ENCODE measurements at regions not wholly inside any gene's neighbourhood (a gene's known extent, or its start where the extent isn't known, plus 50 kb on each side); places are given as distances from the start of the nearest gene placed in this dataset.

DNA sequence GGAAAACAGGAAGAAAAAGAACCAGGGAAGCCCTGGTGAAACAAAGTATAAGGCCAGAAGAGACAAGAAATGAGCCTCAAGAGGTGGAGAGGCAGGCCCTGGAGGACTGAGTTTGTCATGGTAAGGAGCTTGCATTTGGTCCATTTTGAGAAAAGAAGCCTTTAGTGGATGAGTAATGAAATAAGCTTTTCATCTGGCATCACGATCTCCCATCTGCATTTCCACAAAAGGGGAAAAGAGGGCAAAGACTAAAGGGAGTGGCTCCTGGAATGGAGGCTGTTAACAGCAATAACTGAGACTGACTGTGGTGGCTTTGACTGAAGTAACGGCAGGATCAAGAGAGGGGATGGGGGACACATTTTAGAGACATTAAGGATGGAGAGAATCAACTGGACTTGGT is 148.8 kb upstream of the NBEA start:
- TF ChIP-seq, protein P1, sequence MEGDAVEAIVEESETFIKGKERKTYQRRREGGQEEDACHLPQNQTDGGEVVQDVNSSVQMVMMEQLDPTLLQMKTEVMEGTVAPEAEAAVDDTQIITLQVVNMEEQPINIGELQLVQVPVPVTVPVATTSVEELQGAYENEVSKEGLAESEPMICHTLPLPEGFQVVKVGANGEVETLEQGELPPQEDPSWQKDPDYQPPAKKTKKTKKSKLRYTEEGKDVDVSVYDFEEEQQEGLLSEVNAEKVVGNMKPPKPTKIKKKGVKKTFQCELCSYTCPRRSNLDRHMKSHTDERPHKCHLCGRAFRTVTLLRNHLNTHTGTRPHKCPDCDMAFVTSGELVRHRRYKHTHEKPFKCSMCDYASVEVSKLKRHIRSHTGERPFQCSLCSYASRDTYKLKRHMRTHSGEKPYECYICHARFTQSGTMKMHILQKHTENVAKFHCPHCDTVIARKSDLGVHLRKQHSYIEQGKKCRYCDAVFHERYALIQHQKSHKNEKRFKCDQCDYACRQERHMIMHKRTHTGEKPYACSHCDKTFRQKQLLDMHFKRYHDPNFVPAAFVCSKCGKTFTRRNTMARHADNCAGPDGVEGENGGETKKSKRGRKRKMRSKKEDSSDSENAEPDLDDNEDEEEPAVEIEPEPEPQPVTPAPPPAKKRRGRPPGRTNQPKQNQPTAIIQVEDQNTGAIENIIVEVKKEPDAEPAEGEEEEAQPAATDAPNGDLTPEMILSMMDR (IDR thresholded peaks at IDR 0.05; ENCODE audit: low read depth, low read length) = no peak
- no peak for TF ChIP-seq EZH2phosphoT487 (IDR thresholded peaks at IDR 0.05; ENCODE audit: low read depth)

Measured in OCI-LY3 (cell line).